ENCODE measurements at regions not wholly inside any gene's neighbourhood (a gene's known extent, or its start where the extent isn't known, plus 50 kb on each side); places are given as distances from the start of the nearest gene placed in this dataset.

- no peaks in the 10 kb centered on the region for H3K4me1 Mint-ChIP-seq (ENCODE audit: low read depth)
- H3K27me3 Mint-ChIP-seq (ENCODE audit: low read depth): peaks cover 1% of the 10 kb centered on the region
- no peaks in the 10 kb centered on the region for H3K36me3 Mint-ChIP-seq (ENCODE audit: low read depth)
- no peaks in the 10 kb centered on the region for H3K9me3 Mint-ChIP-seq (ENCODE audit: low read depth)
- TF ChIP-seq CTCF (IDR thresholded peaks at IDR 0.05): no peak
- H3K27ac Mint-ChIP-seq (ENCODE audit: unreplicated experiment): no peak overlapping the region
- no peak for DNase-seq (ENCODE audit: low spot score)
- no peak overlapping the region for H3K4me3 Mint-ChIP-seq (ENCODE audit: unreplicated experiment)
Measured at GRCh38 chr1:164131949-164132348, 427.0 kb upstream of the PBX1 start.

- no peaks in the 10 kb centered on the region for H3K9me3 Mint-ChIP-seq (ENCODE audit: low read depth)
- H3K27me3 Mint-ChIP-seq (ENCODE audit: low read depth): peaks cover 4% of the 10 kb centered on the region
- no peaks in the 10 kb centered on the region for H3K4me1 Mint-ChIP-seq (ENCODE audit: low read depth)
- H3K27ac Mint-ChIP-seq (ENCODE audit: unreplicated experiment): no peak overlapping the region
- DNase-seq (ENCODE audit: low spot score): no peak
- TF ChIP-seq CTCF (IDR thresholded peaks at IDR 0.05): no peak
- no peak overlapping the region for H3K4me3 Mint-ChIP-seq (ENCODE audit: unreplicated experiment)
- no peaks in the 10 kb centered on the region for H3K36me3 Mint-ChIP-seq (ENCODE audit: low read depth)
Measured at GRCh38 chr1:164137273-164137925, 421.6 kb upstream of the PBX1 start.

- no peaks in the 10 kb centered on the region for H3K9me3 Mint-ChIP-seq (ENCODE audit: low read depth)
- TF ChIP-seq CTCF (IDR thresholded peaks at IDR 0.05): no peak
Measured at GRCh38 chr1:164141797-164142196, 417.2 kb upstream of the PBX1 start.

GRCh38 chr1:164154622-164155021 lies 404.4 kb upstream of the PBX1 start:
- Mint-ChIP-seq H3K4me3 (ENCODE audit: unreplicated experiment) (no peak overlapping the region), H3K27ac (ENCODE audit: unreplicated experiment) (no peak overlapping the region), H3K36me3 (ENCODE audit: low read depth) (no peaks in the 10 kb centered on the region), H3K9me3 (ENCODE audit: low read depth) (no peaks in the 10 kb centered on the region), H3K4me1 (ENCODE audit: low read depth) (no peaks in the 10 kb centered on the region), H3K27me3 (ENCODE audit: low read depth) (peaks cover 3% of the 10 kb centered on the region)
- DNase-seq (ENCODE audit: low spot score): no peak
- no peak for TF ChIP-seq CTCF (IDR thresholded peaks at IDR 0.05)

More at GRCh38 chr1:164141797-164142196, 417.2 kb upstream of the PBX1 start:
- peaks cover 3% of the 10 kb centered on the region for H3K27me3 Mint-ChIP-seq (ENCODE audit: low read depth)
- no peak overlapping the region for H3K4me3 Mint-ChIP-seq (ENCODE audit: unreplicated experiment)
- H3K4me1 Mint-ChIP-seq (ENCODE audit: low read depth): no peaks in the 10 kb centered on the region
- H3K27ac Mint-ChIP-seq (ENCODE audit: unreplicated experiment): no peak overlapping the region
- no peaks in the 10 kb centered on the region for H3K36me3 Mint-ChIP-seq (ENCODE audit: low read depth)
- no peak for DNase-seq (ENCODE audit: low spot score)

- DNase-seq (ENCODE audit: low spot score): no peak
- Mint-ChIP-seq H3K9me3 (ENCODE audit: low read depth) (no peaks in the 10 kb centered on the region), H3K27ac (ENCODE audit: unreplicated experiment) (no peak overlapping the region), H3K36me3 (ENCODE audit: low read depth) (no peaks in the 10 kb centered on the region), H3K4me3 (ENCODE audit: unreplicated experiment) (no peak overlapping the region), H3K4me1 (ENCODE audit: low read depth) (no peaks in the 10 kb centered on the region), H3K27me3 (ENCODE audit: low read depth) (peaks cover 3% of the 10 kb centered on the region)
- TF ChIP-seq CTCF (IDR thresholded peaks at IDR 0.05): no peak
Measured at GRCh38 chr1:164155347-164155746, 403.6 kb upstream of the PBX1 start.
